ENCODE measurements at regions not wholly inside any gene's neighbourhood (a gene's known extent, or its start where the extent isn't known, plus 50 kb on each side); places are given as distances from the start of the nearest gene placed in this dataset.
A peak's percentile ranks its signal among the peaks of the same experiment; 100 is the strongest.

GRCh38 chr5:81909677-81910076 is 62.1 kb upstream of the ATG10 start (continued):
- TF ChIP-seq SKIL (IDR thresholded peaks at IDR 0.05; ENCODE audit: low read depth, poor library complexity, severe bottlenecking) (no peak), CEBPZ (IDR thresholded peaks at IDR 0.05; ENCODE audit: low read depth, low read length) (no peak), YY1 (IDR thresholded peaks at IDR 0.05; ENCODE audit: low read depth, low read length) (no peak), ZNF24 (IDR thresholded peaks at IDR 0.05) (no peak), ETV6 (conservative IDR thresholded peaks at IDR 0.05 in 1 of 2, IDR thresholded peaks at IDR 0.05 in 1 of 2; ENCODE audit: borderline replicate concordance in 1 of 2, low read depth in 1 of 2) (no peak), MTA2 (IDR thresholded peaks at IDR 0.05; ENCODE audit: low read depth) (peak; percentile 84), FOXK2 (IDR thresholded peaks at IDR 0.05) (no peak), SP1 (IDR thresholded peaks at IDR 0.05; ENCODE audit: low read depth, low read length) (no peak), GATAD2B (conservative IDR thresholded peaks at IDR 0.05; ENCODE audit: low read depth) (no peak; the same call in 1 of the 2 replicates), BACH1 (IDR thresholded peaks at IDR 0.05; ENCODE audit: borderline replicate concordance) (peak; percentile 49; the same call in 1 of the 2 replicates), SUZ12 (IDR thresholded peaks at IDR 0.05; ENCODE audit: unreplicated experiment) (no peak), CEBPB (IDR thresholded peaks at IDR 0.05; ENCODE audit: borderline replicate concordance in 1 of 2, low read depth in 2 of 2, low read length in 2 of 2) (no peak), PRDM15 (CRISPR knock-in tag; IDR thresholded peaks at IDR 0.05) (no peak)
- TF ChIP-seq, protein P1, sequence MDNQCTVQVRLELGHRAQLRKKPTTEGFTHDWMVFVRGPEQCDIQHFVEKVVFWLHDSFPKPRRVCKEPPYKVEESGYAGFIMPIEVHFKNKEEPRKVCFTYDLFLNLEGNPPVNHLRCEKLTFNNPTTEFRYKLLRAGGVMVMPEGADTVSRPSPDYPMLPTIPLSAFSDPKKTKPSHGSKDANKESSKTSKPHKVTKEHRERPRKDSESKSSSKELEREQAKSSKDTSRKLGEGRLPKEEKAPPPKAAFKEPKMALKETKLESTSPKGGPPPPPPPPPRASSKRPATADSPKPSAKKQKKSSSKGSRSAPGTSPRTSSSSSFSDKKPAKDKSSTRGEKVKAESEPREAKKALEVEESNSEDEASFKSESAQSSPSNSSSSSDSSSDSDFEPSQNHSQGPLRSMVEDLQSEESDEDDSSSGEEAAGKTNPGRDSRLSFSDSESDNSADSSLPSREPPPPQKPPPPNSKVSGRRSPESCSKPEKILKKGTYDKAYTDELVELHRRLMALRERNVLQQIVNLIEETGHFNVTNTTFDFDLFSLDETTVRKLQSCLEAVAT (IDR thresholded peaks at IDR 0.05), result no peak
- TF ChIP-seq, protein P2, sequence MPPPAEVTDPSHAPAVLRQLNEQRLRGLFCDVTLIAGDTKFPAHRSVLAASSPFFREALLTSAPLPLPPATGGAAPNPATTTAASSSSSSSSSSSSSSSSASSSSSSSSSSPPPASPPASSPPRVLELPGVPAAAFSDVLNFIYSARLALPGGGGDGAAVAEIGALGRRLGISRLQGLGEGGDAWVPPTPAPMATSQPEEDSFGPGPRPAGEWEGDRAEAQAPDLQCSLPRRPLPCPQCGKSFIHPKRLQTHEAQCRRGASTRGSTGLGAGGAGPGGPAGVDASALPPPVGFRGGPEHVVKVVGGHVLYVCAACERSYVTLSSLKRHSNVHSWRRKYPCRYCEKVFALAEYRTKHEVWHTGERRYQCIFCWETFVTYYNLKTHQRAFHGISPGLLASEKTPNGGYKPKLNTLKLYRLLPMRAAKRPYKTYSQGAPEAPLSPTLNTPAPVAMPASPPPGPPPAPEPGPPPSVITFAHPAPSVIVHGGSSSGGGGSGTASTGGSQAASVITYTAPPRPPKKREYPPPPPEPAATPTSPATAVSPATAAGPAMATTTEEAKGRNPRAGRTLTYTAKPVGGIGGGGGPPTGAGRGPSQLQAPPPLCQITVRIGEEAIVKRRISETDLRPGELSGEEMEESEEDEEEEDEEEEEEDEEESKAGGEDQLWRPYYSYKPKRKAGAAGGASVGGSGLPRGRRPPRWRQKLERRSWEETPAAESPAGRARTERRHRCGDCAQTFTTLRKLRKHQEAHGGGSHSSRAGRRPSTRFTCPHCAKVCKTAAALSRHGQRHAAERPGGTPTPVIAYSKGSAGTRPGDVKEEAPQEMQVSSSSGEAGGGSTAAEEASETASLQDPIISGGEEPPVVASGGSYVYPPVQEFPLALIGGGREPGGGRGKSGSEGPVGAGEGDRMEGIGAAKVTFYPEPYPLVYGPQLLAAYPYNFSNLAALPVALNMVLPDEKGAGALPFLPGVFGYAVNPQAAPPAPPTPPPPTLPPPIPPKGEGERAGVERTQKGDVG (CRISPR knock-in tag; IDR thresholded peaks at IDR 0.05), result no peak

All from GM12878 (cell line).